GM23338 (cell line): ENCODE measurements at regions not wholly inside any gene's neighbourhood (a gene's known extent, or its start where the extent isn't known, plus 50 kb on each side); places are given as distances from the start of the nearest gene placed in this dataset.

ENCODE experiments used
- EZH2 ChIP-seq: fragments of 200-600 bp; sonication (generic); IDR thresholded peaks from one replicate; pipeline ENCODE4 v1.8.0; 2017; ENCODE audit warnings: antibody characterized with exemption, mild to moderate bottlenecking, low read depth; ENCODE audit not compliant: unreplicated experiment
- NANOG ChIP-seq: IDR thresholded peaks from 2 replicates; pipeline ENCODE4 v1.6.1; 2016; ENCODE audit warnings: antibody characterized with exemption, borderline replicate concordance
- POLR2AphosphoS5 ChIP-seq: IDR thresholded peaks from 2 replicates; pipeline ENCODE4 v1.6.1; 2016; ENCODE audit warnings: antibody characterized with exemption, low read depth
- STAT1 ChIP-seq: IDR thresholded peaks from one replicate; pipeline ENCODE4 v1.6.1; 2016; ENCODE audit warnings: antibody characterized with exemption; ENCODE audit not compliant: unreplicated experiment
- TF ChIP-seq, protein P1 (sequence below), 2 experiments: fragments of 200-600 bp in 1 of 2; sonication (generic) in 1 of 2; conservative IDR thresholded peaks; 2 replicates each; pipeline versions ENCODE4 v1.5.1 to v1.6.1; 2016 to 2017; ENCODE audit warnings: antibody characterized with exemption in 2 of 2, low read depth in 2 of 2, mild to moderate bottlenecking in 2 of 2, moderate library complexity in 1 of 2
- TF ChIP-seq, protein P2 (sequence below): IDR thresholded peaks from one replicate; pipeline ENCODE4 v1.6.1; 2018; ENCODE audit warnings: antibody characterized with exemption; ENCODE audit not compliant: unreplicated experiment

DNA sequence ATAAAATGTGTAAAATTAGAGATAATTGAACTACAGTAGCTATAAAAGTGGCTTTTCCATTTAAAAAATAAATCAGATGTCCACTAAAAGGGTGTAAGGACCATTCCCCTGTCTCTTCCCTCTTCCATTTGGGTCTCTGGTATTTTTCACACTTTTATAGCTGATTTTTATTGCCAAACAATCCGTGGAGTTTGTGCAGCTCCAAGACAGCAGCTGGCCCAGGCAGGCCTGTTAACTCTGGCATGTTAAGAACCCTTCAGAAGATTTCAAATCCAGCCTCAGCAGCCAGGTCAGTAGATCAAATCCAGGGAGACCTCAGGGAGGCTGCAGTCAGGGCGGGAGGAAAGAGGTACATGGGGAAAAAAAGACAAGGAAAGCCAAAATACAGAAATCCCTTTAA, 827.1 kb upstream of the FANCL start:
- TF ChIP-seq POLR2AphosphoS5 (no peak), EZH2 (no peak), NANOG (no peak), STAT1 (no peak)
- TF ChIP-seq, protein P1, sequence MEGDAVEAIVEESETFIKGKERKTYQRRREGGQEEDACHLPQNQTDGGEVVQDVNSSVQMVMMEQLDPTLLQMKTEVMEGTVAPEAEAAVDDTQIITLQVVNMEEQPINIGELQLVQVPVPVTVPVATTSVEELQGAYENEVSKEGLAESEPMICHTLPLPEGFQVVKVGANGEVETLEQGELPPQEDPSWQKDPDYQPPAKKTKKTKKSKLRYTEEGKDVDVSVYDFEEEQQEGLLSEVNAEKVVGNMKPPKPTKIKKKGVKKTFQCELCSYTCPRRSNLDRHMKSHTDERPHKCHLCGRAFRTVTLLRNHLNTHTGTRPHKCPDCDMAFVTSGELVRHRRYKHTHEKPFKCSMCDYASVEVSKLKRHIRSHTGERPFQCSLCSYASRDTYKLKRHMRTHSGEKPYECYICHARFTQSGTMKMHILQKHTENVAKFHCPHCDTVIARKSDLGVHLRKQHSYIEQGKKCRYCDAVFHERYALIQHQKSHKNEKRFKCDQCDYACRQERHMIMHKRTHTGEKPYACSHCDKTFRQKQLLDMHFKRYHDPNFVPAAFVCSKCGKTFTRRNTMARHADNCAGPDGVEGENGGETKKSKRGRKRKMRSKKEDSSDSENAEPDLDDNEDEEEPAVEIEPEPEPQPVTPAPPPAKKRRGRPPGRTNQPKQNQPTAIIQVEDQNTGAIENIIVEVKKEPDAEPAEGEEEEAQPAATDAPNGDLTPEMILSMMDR (conservative IDR thresholded peaks at IDR 0.05; ENCODE audit: low read depth in 2 of 2) = no peak
- TF ChIP-seq, protein P2, sequence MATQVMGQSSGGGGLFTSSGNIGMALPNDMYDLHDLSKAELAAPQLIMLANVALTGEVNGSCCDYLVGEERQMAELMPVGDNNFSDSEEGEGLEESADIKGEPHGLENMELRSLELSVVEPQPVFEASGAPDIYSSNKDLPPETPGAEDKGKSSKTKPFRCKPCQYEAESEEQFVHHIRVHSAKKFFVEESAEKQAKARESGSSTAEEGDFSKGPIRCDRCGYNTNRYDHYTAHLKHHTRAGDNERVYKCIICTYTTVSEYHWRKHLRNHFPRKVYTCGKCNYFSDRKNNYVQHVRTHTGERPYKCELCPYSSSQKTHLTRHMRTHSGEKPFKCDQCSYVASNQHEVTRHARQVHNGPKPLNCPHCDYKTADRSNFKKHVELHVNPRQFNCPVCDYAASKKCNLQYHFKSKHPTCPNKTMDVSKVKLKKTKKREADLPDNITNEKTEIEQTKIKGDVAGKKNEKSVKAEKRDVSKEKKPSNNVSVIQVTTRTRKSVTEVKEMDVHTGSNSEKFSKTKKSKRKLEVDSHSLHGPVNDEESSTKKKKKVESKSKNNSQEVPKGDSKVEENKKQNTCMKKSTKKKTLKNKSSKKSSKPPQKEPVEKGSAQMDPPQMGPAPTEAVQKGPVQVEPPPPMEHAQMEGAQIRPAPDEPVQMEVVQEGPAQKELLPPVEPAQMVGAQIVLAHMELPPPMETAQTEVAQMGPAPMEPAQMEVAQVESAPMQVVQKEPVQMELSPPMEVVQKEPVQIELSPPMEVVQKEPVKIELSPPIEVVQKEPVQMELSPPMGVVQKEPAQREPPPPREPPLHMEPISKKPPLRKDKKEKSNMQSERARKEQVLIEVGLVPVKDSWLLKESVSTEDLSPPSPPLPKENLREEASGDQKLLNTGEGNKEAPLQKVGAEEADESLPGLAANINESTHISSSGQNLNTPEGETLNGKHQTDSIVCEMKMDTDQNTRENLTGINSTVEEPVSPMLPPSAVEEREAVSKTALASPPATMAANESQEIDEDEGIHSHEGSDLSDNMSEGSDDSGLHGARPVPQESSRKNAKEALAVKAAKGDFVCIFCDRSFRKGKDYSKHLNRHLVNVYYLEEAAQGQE = no peak
